ENCODE measurements at regions not wholly inside any gene's neighbourhood (a gene's known extent, or its start where the extent isn't known, plus 50 kb on each side); places are given as distances from the start of the nearest gene placed in this dataset.

- no peak for TF ChIP-seq POLR2A (IDR thresholded peaks at IDR 0.05)
- TF ChIP-seq POLR2AphosphoS5 (IDR thresholded peaks at IDR 0.05): no peak
- TF ChIP-seq EP300 (IDR thresholded peaks at IDR 0.05): no peak
- TF ChIP-seq, protein P1, sequence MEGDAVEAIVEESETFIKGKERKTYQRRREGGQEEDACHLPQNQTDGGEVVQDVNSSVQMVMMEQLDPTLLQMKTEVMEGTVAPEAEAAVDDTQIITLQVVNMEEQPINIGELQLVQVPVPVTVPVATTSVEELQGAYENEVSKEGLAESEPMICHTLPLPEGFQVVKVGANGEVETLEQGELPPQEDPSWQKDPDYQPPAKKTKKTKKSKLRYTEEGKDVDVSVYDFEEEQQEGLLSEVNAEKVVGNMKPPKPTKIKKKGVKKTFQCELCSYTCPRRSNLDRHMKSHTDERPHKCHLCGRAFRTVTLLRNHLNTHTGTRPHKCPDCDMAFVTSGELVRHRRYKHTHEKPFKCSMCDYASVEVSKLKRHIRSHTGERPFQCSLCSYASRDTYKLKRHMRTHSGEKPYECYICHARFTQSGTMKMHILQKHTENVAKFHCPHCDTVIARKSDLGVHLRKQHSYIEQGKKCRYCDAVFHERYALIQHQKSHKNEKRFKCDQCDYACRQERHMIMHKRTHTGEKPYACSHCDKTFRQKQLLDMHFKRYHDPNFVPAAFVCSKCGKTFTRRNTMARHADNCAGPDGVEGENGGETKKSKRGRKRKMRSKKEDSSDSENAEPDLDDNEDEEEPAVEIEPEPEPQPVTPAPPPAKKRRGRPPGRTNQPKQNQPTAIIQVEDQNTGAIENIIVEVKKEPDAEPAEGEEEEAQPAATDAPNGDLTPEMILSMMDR (IDR thresholded peaks at IDR 0.05): no peak
- H3K27me3 ChIP-seq: no peaks in the 10 kb centered on the region
- no peak overlapping the region for H3K4me3 ChIP-seq
- no peaks in the 10 kb centered on the region for H3K36me3 ChIP-seq
- ATAC-seq: no peak
- H3K27ac ChIP-seq: no peak overlapping the region
- no peaks in the 10 kb centered on the region for H3K9me3 ChIP-seq
- WGBS, 2 donors (ENCODE audit: low coverage in 1 of 2): 60 to 100% methylated on average over 1 of the region's 1 CpG
- no peaks in the 10 kb centered on the region for H3K4me1 ChIP-seq
These were observed 202.1 kb upstream of the EPHA7 start for GRCh38 chr6:93621442-93621841.

DNA sequence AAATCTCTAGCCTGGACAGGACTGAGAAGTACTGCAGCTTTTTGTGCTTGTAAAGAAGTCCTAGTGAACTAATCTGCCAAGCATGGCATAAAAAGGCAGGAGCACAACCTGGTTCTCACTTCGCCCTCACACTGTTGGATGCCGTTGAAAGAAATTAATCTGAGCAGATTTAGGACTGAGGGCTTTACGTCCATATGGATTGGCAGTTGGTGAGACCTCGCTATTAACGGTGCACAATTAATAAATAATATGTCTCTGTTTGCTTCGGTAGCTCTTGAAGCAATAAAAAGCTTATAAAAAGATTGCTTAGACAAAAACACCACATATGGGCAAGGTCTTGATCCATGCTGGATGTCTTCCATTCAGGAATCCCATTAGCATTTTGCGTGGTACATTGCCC is 185.6 kb upstream of the EPHA7 start:
- no peaks in the 10 kb centered on the region for H3K36me3 ChIP-seq
- H3K27me3 ChIP-seq: no peaks in the 10 kb centered on the region
- WGBS, 2 donors (ENCODE audit: low coverage in 1 of 2): 84 to 100% methylated on average over 1 to 5 of the region's 7 CpGs
- no peak overlapping the region for H3K4me3 ChIP-seq
- TF ChIP-seq, protein P1 (IDR thresholded peaks at IDR 0.05): no peak
- no peak for TF ChIP-seq EP300 (IDR thresholded peaks at IDR 0.05)
- no peak for TF ChIP-seq POLR2A (IDR thresholded peaks at IDR 0.05)
- TF ChIP-seq POLR2AphosphoS5 (IDR thresholded peaks at IDR 0.05): no peak
- no peak overlapping the region for H3K27ac ChIP-seq
- no peak for ATAC-seq
- no peaks in the 10 kb centered on the region for H3K9me3 ChIP-seq
- no peaks in the 10 kb centered on the region for H3K4me1 ChIP-seq

DNA sequence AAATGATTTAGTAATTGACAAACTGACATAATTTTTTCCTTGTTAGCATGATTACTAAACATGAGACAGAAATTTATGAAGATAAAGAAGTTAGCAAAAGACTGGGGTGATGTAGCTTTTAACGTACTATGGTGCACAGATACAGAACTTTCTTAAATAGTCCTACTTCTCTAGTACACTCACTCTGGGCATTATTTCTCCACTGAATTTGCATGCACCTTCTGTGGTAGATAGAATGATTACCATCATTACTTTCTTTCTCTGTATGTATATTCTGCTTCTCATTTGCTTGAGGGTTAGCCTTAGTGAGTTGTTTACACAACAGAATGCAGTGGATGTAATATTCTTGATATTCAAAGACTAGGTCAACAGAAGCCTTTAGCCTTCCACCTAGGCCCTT is 173.1 kb upstream of the EPHA7 start:
- WGBS, 2 donors (ENCODE audit: low coverage in 1 of 2): 90 to 93% methylated on average over 1 of the region's 1 CpG
- Histone ChIP-seq H3K27me3 (no peaks in the 10 kb centered on the region), H3K4me1 (no peaks in the 10 kb centered on the region), H3K4me3 (no peak overlapping the region), H3K9me3 (no peaks in the 10 kb centered on the region), H3K36me3 (no peaks in the 10 kb centered on the region), H3K27ac (no peak overlapping the region)
- ATAC-seq: no peak
- TF ChIP-seq, protein P1 (IDR thresholded peaks at IDR 0.05): no peak
- TF ChIP-seq EP300 (IDR thresholded peaks at IDR 0.05): no peak
- no peak for TF ChIP-seq POLR2AphosphoS5 (IDR thresholded peaks at IDR 0.05)
- TF ChIP-seq POLR2A (IDR thresholded peaks at IDR 0.05): no peak

DNA sequence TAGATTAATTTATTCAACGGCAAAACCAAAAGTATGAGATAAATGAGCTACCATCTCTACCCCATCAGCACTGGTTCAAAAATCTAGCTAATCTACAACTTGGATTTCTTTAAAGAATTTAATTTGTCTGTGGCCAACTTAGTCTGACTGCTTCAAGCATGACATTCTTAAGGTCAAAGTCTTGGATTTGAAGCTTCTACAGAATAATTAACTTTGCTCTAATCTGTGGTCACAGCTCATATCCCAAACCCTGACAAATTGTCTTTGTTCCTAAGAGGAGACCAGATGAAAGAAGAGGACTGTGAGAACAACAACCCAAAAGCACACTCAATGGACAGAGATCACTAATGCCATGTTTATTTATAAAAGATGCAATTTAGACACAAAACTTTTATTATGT is 166.9 kb upstream of the EPHA7 start:
- no peaks in the 10 kb centered on the region for H3K36me3 ChIP-seq
- TF ChIP-seq POLR2A (IDR thresholded peaks at IDR 0.05) (no peak), POLR2AphosphoS5 (IDR thresholded peaks at IDR 0.05) (no peak), EP300 (IDR thresholded peaks at IDR 0.05) (no peak)
- TF ChIP-seq, protein P1 (IDR thresholded peaks at IDR 0.05): no peak
- ATAC-seq: no peak

GRCh38 chr6:93584300-93584699 is 164.9 kb upstream of the EPHA7 start:
- no peaks in the 10 kb centered on the region for H3K36me3 ChIP-seq
- no peaks in the 10 kb centered on the region for H3K9me3 ChIP-seq
- no peaks in the 10 kb centered on the region for H3K4me1 ChIP-seq
- no peak overlapping the region for H3K27ac ChIP-seq
- no peak for ATAC-seq
- TF ChIP-seq POLR2A (IDR thresholded peaks at IDR 0.05) (no peak), POLR2AphosphoS5 (IDR thresholded peaks at IDR 0.05) (no peak), EP300 (IDR thresholded peaks at IDR 0.05) (no peak)
- TF ChIP-seq, protein P1 (IDR thresholded peaks at IDR 0.05): no peak
- no peaks in the 10 kb centered on the region for H3K27me3 ChIP-seq
- no peak overlapping the region for H3K4me3 ChIP-seq

More for the DNA sequence above, 166.9 kb upstream of the EPHA7 start:
- no peak overlapping the region for H3K4me3 ChIP-seq
- H3K27ac ChIP-seq: no peak overlapping the region
- H3K27me3 ChIP-seq: no peaks in the 10 kb centered on the region
- WGBS, 2 donors (ENCODE audit: low coverage in 1 of 2): 40% methylated on average over 1 of the region's 1 CpG; no CpG with 5 or more reads in 1 of the 2 donors
- no peaks in the 10 kb centered on the region for H3K4me1 ChIP-seq
- H3K9me3 ChIP-seq: no peaks in the 10 kb centered on the region
